ENCODE measurements at regions not wholly inside any gene's neighbourhood (a gene's known extent, or its start where the extent isn't known, plus 50 kb on each side); places are given as distances from the start of the nearest gene placed in this dataset.

DNA sequence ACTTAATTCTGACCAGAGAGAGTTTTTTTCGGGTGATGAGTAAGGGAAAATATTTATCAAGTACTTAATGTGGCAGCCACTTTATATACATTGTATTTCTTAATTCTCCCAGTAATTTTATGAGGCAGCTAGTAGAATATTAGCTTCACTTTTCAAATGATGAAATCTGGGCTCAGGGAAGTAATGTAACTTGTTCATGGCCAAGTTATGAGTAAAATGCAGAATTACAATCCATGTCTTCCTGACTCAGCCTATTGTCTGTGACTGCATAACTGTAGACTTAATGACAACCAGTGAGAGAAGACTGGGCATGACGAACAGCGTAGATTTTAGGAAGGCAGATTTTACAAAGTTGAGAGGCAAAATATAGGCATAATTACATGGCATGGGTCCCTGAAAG, 106.7 kb upstream of the MIS18BP1 start:
- TF ChIP-seq, protein P1, sequence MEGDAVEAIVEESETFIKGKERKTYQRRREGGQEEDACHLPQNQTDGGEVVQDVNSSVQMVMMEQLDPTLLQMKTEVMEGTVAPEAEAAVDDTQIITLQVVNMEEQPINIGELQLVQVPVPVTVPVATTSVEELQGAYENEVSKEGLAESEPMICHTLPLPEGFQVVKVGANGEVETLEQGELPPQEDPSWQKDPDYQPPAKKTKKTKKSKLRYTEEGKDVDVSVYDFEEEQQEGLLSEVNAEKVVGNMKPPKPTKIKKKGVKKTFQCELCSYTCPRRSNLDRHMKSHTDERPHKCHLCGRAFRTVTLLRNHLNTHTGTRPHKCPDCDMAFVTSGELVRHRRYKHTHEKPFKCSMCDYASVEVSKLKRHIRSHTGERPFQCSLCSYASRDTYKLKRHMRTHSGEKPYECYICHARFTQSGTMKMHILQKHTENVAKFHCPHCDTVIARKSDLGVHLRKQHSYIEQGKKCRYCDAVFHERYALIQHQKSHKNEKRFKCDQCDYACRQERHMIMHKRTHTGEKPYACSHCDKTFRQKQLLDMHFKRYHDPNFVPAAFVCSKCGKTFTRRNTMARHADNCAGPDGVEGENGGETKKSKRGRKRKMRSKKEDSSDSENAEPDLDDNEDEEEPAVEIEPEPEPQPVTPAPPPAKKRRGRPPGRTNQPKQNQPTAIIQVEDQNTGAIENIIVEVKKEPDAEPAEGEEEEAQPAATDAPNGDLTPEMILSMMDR (conservative IDR thresholded peaks at IDR 0.05) = no peak
- TF ChIP-seq ZFX (IDR thresholded peaks at IDR 0.05) = no peak

Measured in C4-2B (cell line).